GM12874 (cell line): ENCODE measurements at regions not wholly inside any gene's neighbourhood (a gene's known extent, or its start where the extent isn't known, plus 50 kb on each side); places are given as distances from the start of the nearest gene placed in this dataset.

Experiments
- CTCF ChIP-seq: IDR thresholded peaks from 2 replicates; pipeline ENCODE4 v1.5.1; 2011; ENCODE audit warnings: low read depth, mild to moderate bottlenecking, control low read depth, low read length, moderate library complexity; ENCODE audit not compliant: insufficient read depth

GRCh38 chr4:115332078-115332477, 218.7 kb upstream of the NDST4 start:
- TF ChIP-seq CTCF = no peak

DNA sequence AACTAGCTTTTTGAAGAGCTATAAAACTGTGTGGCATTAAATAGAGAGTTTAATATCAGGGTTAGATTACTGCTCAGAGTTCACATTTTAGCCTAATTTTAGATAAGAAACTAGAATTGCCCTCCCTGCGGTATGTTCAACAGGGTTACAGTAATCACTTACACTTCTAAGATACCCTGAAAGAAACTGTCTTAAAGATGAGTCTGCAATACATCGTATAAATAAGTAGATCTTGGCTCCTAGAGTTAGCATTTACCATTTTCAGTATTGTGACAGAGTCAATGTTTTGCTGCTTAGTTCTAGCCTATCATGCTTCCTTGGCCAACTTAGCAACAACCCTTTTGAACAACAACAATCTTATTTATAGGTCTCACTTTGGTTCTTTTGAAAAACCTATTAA, 217.8 kb upstream of the NDST4 start:
- no peak for TF ChIP-seq CTCF

- no peak for TF ChIP-seq CTCF
Measured at GRCh38 chr4:115325836-115326235, 212.4 kb upstream of the NDST4 start.

GRCh38 chr4:115323106-115323707, 209.8 kb upstream of the NDST4 start:
- TF ChIP-seq CTCF = no peak

- no peak for TF ChIP-seq CTCF
Measured at GRCh38 chr4:115315182-115315581, 201.8 kb upstream of the NDST4 start.

DNA sequence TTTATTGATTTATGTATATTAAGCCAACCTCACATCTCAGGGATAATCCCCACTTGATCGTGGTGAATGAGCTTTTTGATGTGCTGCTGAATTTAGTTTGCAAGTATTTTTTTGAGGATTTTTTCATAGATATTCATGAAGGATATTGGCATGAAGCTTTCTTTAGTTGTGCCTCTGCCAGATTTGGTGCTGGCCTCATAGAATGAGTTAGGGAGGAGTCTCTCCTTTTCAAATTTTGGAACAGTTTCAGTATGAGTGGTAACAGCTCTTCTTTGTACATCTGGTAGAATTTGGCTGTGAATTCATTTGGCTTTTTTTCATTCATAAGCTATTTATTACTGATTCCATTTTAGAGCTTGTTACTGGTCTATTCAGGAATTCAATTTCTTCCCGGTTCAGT, 197.2 kb upstream of the NDST4 start:
- no peak for TF ChIP-seq CTCF

DNA sequence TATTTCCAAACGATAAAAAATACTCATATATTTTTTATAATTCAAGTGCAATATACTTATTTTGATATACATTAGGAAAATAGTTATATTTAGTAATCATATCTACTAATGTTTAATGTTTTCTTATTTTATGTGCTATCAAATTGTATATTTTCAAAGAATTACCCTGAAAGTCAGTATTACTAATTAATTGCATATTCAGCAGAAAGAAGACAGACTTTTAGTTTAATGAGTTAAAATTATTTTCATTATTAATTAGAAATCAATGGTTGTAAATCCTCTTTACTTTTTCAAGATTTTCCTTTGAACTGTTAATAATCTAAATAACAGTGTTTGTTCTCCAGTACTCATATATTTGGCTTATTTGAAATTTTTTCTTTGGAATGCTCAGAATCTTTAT, 181.3 kb upstream of the NDST4 start:
- TF ChIP-seq CTCF = no peak

DNA sequence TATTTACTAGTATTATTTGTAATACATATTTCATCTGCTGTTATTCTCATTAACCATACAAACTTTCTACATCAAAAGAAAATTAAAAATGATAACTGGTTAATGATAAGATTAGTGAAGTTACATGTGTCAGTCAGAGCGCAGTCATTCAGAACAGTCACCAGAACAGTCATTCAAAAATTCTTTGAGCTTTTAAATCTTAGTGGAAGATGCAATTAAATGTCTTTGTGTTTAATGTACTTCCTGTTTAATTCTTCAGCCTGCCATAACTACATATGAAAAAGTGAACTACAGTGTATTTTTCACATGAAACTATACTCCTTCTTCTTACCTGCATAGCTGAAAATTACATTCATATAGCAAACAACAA, 179.7 kb upstream of the NDST4 start:
- TF ChIP-seq CTCF = no peak
